Tibial nerve (tissue), 4 donors: ENCODE measurements at regions not wholly inside any gene's neighbourhood (a gene's known extent, or its start where the extent isn't known, plus 50 kb on each side); places are given as distances from the start of the nearest gene placed in this dataset.

Experiments used
- DNase-seq, 2 donors: peaks; one replicate each; pipeline ENCODE4 v3.0.0-alpha.2; 2019; ENCODE audit warnings: low spot score in 2 of 2
- H3K27ac ChIP-seq, 4 donors: fragments of 200-600 bp; sonication (generic) in 3 of 4; one replicate each; pipeline ENCODE4 v1.5.1; 2017 to 2019; ENCODE audit warnings: mild to moderate bottlenecking in 1 of 4
- H3K27me3 ChIP-seq, 2 donors: fragments of 200-600 bp; sonication (generic) in 1 of 2; one replicate each; pipeline versions ENCODE4 v1.5.1 to v1.6.0; 2017 to 2019
- H3K36me3 ChIP-seq, 3 donors: fragments of 200-600 bp; sonication (generic); one replicate each; pipeline ENCODE4 v1.5.1; 2018 to 2019
- H3K4me1 ChIP-seq, 4 donors: fragments of 200-600 bp; sonication (generic) in 3 of 4; one replicate each; pipeline ENCODE4 v1.5.1; 2017 to 2019
- H3K4me3 ChIP-seq, 4 donors: fragments of 200-600 bp; sonication (generic) in 3 of 4; one replicate each; pipeline ENCODE4 v1.5.1; 2017 to 2019; ENCODE audit warnings: mild to moderate bottlenecking in 1 of 4, moderate library complexity in 1 of 4
- H3K9me3 ChIP-seq, 4 donors: fragments of 200-600 bp; sonication (generic) in 3 of 4; one replicate each; pipeline ENCODE4 v1.5.1; 2017 to 2019
- EP300 ChIP-seq, 2 donors: sonication (generic); formaldehyde crosslinking; IDR thresholded peaks; one replicate each; pipeline ENCODE4 v1.6.1; 2017; ENCODE audit warnings: antibody characterized with exemption in 2 of 2, mild to moderate bottlenecking in 1 of 2
- POLR2A ChIP-seq, 2 donors: fragments of 450-650 bp; IDR thresholded peaks; one replicate each; pipeline ENCODE4 v1.6.1; 2017; ENCODE audit warnings: antibody characterized with exemption in 2 of 2, mild to moderate bottlenecking in 2 of 2, moderate library complexity in 2 of 2
- WGBS, 2 donors: methylation state at CpG; one replicate each; pipeline ENCODE4 v1.1.5; 2018; 5-methylcytosine and 5-hydroxymethylcytosine counted together
- TF ChIP-seq, protein P1 (sequence below), 5 experiments: fragments of 200-600 bp in 3 of 5; fragments of 450-650 bp in 2 of 5; sonication (generic) in 3 of 5; IDR thresholded peaks; one replicate each; pipeline ENCODE4 v1.5.1; 2016 to 2019; ENCODE audit warnings: antibody characterized with exemption in 5 of 5, mild to moderate bottlenecking in 3 of 5, moderate library complexity in 2 of 5

- 79 to 86% methylated on average over 5 of the region's 5 CpGs for WGBS, 2 donors
- Histone ChIP-seq H3K27me3 (no peaks in the 10 kb centered on the region), H3K4me3 (no peak overlapping the region), H3K27ac (no peak overlapping the region), H3K36me3 (no peaks in the 10 kb centered on the region), H3K9me3 (no peaks in the 10 kb centered on the region), H3K4me1 (no peaks in the 10 kb centered on the region)
- TF ChIP-seq POLR2A (IDR thresholded peaks at IDR 0.05): no peak
- TF ChIP-seq, protein P1, sequence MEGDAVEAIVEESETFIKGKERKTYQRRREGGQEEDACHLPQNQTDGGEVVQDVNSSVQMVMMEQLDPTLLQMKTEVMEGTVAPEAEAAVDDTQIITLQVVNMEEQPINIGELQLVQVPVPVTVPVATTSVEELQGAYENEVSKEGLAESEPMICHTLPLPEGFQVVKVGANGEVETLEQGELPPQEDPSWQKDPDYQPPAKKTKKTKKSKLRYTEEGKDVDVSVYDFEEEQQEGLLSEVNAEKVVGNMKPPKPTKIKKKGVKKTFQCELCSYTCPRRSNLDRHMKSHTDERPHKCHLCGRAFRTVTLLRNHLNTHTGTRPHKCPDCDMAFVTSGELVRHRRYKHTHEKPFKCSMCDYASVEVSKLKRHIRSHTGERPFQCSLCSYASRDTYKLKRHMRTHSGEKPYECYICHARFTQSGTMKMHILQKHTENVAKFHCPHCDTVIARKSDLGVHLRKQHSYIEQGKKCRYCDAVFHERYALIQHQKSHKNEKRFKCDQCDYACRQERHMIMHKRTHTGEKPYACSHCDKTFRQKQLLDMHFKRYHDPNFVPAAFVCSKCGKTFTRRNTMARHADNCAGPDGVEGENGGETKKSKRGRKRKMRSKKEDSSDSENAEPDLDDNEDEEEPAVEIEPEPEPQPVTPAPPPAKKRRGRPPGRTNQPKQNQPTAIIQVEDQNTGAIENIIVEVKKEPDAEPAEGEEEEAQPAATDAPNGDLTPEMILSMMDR (IDR thresholded peaks at IDR 0.05): no peak
- TF ChIP-seq EP300 (IDR thresholded peaks at IDR 0.05): no peak
- no peak for DNase-seq
Measured at GRCh38 chr15:46682969-46683791, 1034.1 kb upstream of the SEMA6D start.

DNA sequence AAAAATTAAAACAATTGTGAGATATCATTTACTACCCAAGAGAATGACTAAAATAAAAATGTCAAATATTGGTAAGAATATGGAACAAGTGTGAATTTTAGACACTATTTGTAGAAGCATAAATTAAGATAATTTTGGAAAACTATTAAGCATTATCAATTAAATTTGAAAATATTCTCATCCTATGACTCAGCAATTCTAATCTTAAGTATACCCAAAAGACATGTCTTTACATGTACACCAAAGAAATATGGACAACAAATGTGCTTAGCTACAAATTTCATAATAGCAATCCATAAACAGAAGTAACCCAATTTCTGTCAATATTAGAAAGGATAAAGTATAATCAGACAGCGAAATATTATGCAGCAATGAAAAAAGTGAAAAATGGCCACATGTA is 1032.2 kb upstream of the SEMA6D start:
- TF ChIP-seq, protein P1 (IDR thresholded peaks at IDR 0.05): no peak
- no peak for TF ChIP-seq POLR2A (IDR thresholded peaks at IDR 0.05)
- TF ChIP-seq EP300 (IDR thresholded peaks at IDR 0.05): no peak
- Histone ChIP-seq H3K27ac (no peak overlapping the region), H3K9me3 (no peaks in the 10 kb centered on the region), H3K4me1 (no peaks in the 10 kb centered on the region), H3K4me3 (no peak overlapping the region), H3K27me3 (no peaks in the 10 kb centered on the region), H3K36me3 (no peaks in the 10 kb centered on the region)
- WGBS, 2 donors: 41 to 46% methylated on average over 1 of the region's 1 CpG
- no peak for DNase-seq

- no peak for DNase-seq
- no peaks in the 10 kb centered on the region for H3K4me1 ChIP-seq
- no peaks in the 10 kb centered on the region for H3K27me3 ChIP-seq
- H3K4me3 ChIP-seq: no peak overlapping the region
- 88 to 96% methylated on average over 1 of the region's 1 CpG for WGBS, 2 donors
- H3K36me3 ChIP-seq: no peaks in the 10 kb centered on the region
- TF ChIP-seq EP300 (IDR thresholded peaks at IDR 0.05) (no peak), POLR2A (IDR thresholded peaks at IDR 0.05) (no peak)
- TF ChIP-seq, protein P1 (IDR thresholded peaks at IDR 0.05): no peak
- no peak overlapping the region for H3K27ac ChIP-seq
- H3K9me3 ChIP-seq: no peaks in the 10 kb centered on the region
Measured at GRCh38 chr15:46685681-46686080, 1031.6 kb upstream of the SEMA6D start.

DNA sequence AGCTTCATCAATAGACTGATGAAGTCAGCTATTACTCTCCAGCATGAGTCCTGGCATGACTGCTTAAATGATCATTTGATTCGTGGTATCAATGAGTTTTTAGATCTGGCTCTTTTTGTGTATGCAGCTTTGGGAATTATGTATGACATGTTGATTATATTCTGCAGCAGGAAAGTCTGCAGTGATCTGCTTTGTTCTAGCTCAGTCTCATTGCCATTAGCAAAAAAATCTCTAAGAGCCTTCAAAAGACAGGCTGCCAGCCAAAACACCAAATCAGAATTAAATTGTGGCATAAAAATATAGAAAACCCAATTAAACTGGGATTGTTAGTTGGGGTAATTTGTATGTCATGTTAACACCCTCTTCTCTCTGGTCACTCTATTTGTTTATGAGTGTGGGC is 1021.0 kb upstream of the SEMA6D start:
- Histone ChIP-seq H3K4me3 (no peak overlapping the region), H3K36me3 (no peaks in the 10 kb centered on the region), H3K4me1 (no peaks in the 10 kb centered on the region), H3K27me3 (no peaks in the 10 kb centered on the region), H3K9me3 (no peaks in the 10 kb centered on the region), H3K27ac (no peak overlapping the region)
- 13 to 14% methylated on average over 1 of the region's 1 CpG for WGBS, 2 donors
- no peak for TF ChIP-seq POLR2A (IDR thresholded peaks at IDR 0.05)
- no peak for TF ChIP-seq EP300 (IDR thresholded peaks at IDR 0.05)
- TF ChIP-seq, protein P1 (IDR thresholded peaks at IDR 0.05): no peak
- DNase-seq: no peak

GRCh38 chr15:46701346-46701745 is 1016.0 kb upstream of the SEMA6D start:
- 78 to 94% methylated on average over 1 of the region's 1 CpG for WGBS, 2 donors
- Histone ChIP-seq H3K27ac (no peak overlapping the region), H3K9me3 (no peaks in the 10 kb centered on the region), H3K36me3 (no peaks in the 10 kb centered on the region), H3K4me1 (no peaks in the 10 kb centered on the region), H3K4me3 (no peak overlapping the region), H3K27me3 (no peaks in the 10 kb centered on the region)
- TF ChIP-seq POLR2A (IDR thresholded peaks at IDR 0.05): no peak
- TF ChIP-seq, protein P1 (IDR thresholded peaks at IDR 0.05): no peak
- TF ChIP-seq EP300 (IDR thresholded peaks at IDR 0.05): no peak
- DNase-seq: no peak
